Peyer's patch (tissue), 4 donors: ENCODE measurements at regions not wholly inside any gene's neighbourhood (a gene's known extent, or its start where the extent isn't known, plus 50 kb on each side); places are given as distances from the start of the nearest gene placed in this dataset.

ENCODE experiments used
- CTCF ChIP-seq, 6 experiments: fragments of 450-650 bp in 4 of 6; fragments of 200-600 bp in 2 of 6; sonication (generic) in 1 of 6; IDR thresholded peaks; one replicate each; pipeline ENCODE4 v1.5.1; 2017 to 2019; ENCODE audit warnings: antibody characterized with exemption in 6 of 6, mild to moderate bottlenecking in 3 of 6, moderate library complexity in 1 of 6
- POLR2A ChIP-seq, 2 donors: fragments of 450-650 bp; IDR thresholded peaks; one replicate each; pipeline ENCODE4 v1.5.1; 2017; ENCODE audit warnings: antibody characterized with exemption in 2 of 2, mild to moderate bottlenecking in 2 of 2, moderate library complexity in 2 of 2

- TF ChIP-seq POLR2A (IDR thresholded peaks at IDR 0.05) = no peak
- TF ChIP-seq CTCF (IDR thresholded peaks at IDR 0.05) = no peak
Measured at GRCh38 chr10:107803546-107803945, 639.0 kb upstream of the SORCS1 start.
